ENCODE measurements at regions not wholly inside any gene's neighbourhood (a gene's known extent, or its start where the extent isn't known, plus 50 kb on each side); places are given as distances from the start of the nearest gene placed in this dataset.

DNA sequence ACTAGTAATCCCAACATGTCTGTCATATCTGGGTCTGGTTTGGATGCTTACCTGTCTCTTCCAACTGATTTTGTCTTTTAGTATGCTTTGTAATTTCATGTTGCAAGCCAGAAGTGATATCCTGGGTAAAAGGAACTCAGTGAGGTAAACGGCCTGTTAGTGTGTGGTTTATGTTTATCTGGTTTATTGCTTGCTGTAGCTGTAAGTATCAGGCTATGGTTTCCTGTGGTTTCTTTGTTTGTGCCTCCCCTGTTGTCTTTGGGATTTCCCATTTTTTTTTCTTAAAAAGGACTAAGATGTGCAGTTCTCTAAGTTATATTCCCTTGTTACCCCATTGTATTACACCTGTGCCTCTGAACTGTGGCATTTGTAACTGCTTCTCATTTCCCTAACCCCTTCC lies 323.5 kb upstream of the POM121L12 start:
- Mint-ChIP-seq H3K4me1 (no peaks in the 10 kb centered on the region), H3K27me3 (no peaks in the 10 kb centered on the region), H3K4me3 (no peak overlapping the region), H3K9me3 (peaks cover 17% of the 10 kb centered on the region), H3K36me3 (ENCODE audit: low read depth) (no peaks in the 10 kb centered on the region), H3K27ac (no peak overlapping the region)
- intact Hi-C loops (cut with micrococcal nuclease): loop anchor here (10.0 kb wide), 1 partner anchor 63 kb away; no protein-coding TSS in a partner anchor
- DNase-seq (no peak), ATAC-seq (ENCODE audit: low read depth) (no peak)
- ChIA-PET CTCF (no interaction called here), POLR2A (no interaction called here)
- TF ChIP-seq, protein P1, sequence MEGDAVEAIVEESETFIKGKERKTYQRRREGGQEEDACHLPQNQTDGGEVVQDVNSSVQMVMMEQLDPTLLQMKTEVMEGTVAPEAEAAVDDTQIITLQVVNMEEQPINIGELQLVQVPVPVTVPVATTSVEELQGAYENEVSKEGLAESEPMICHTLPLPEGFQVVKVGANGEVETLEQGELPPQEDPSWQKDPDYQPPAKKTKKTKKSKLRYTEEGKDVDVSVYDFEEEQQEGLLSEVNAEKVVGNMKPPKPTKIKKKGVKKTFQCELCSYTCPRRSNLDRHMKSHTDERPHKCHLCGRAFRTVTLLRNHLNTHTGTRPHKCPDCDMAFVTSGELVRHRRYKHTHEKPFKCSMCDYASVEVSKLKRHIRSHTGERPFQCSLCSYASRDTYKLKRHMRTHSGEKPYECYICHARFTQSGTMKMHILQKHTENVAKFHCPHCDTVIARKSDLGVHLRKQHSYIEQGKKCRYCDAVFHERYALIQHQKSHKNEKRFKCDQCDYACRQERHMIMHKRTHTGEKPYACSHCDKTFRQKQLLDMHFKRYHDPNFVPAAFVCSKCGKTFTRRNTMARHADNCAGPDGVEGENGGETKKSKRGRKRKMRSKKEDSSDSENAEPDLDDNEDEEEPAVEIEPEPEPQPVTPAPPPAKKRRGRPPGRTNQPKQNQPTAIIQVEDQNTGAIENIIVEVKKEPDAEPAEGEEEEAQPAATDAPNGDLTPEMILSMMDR (IDR thresholded peaks at IDR 0.05): no peak

DNA sequence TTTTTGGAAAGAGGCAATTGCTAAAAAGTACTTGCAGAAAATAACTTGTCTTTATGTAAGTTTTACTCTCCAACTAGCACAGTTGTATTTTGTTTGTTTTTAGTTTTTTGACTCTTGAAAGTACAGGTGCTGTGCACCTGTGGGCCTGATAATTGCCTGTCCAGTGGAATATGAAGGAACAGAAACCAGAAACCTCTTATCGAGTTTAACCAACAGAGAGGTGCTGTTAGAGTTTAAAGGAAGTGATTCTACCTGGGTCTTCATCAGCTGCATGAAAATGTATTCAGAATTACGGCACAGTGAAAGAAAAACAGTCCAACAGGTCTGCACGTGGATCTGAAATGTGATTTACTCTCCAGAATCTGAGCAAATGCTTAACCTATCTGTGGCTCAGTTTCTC lies 326.6 kb upstream of the POM121L12 start:
- ATAC-seq (ENCODE audit: low read depth): no peak
- CTCF ChIA-PET: no interaction called here
- H3K9me3 Mint-ChIP-seq: peaks cover 16% of the 10 kb centered on the region

DNA sequence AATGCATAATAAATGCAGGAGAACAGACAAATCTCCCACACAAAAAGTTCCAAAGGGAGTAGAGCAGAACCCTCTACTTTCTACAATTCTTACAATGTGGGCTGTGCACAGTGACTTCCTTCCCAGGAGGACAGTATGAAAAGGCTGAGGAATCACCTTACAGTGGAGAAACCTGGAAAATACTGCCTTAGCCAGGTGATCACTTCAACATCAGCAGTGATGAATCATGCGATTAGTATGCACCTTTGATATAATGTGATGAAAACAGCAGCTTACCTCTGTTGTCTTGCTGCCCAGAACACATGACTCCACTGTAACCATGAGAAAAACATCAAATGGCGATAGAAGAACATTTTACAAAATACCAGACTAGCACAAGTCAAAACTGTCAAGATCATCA lies 329.7 kb upstream of the POM121L12 start:
- Mint-ChIP-seq H3K4me3 (no peak overlapping the region), H3K4me1 (no peaks in the 10 kb centered on the region), H3K27me3 (no peaks in the 10 kb centered on the region), H3K9me3 (peaks cover 18% of the 10 kb centered on the region), H3K36me3 (ENCODE audit: low read depth) (no peaks in the 10 kb centered on the region), H3K27ac (no peak overlapping the region)
- ATAC-seq (ENCODE audit: low read depth) (no peak), DNase-seq (no peak)
- intact Hi-C loops (cut with micrococcal nuclease): no loop called here
- TF ChIP-seq, protein P1 (IDR thresholded peaks at IDR 0.05): no peak
- CTCF ChIA-PET: no interaction called here
- POLR2A ChIA-PET: no interaction called here

More for the DNA sequence above, 326.6 kb upstream of the POM121L12 start:
- TF ChIP-seq, protein P1 (IDR thresholded peaks at IDR 0.05): no peak
- DNase-seq: no peak
- Mint-ChIP-seq H3K4me3 (no peak overlapping the region), H3K27ac (no peak overlapping the region), H3K4me1 (no peaks in the 10 kb centered on the region), H3K36me3 (ENCODE audit: low read depth) (no peaks in the 10 kb centered on the region), H3K27me3 (no peaks in the 10 kb centered on the region)
- POLR2A ChIA-PET: no interaction called here
- intact Hi-C loops (cut with micrococcal nuclease): no loop called here

DNA sequence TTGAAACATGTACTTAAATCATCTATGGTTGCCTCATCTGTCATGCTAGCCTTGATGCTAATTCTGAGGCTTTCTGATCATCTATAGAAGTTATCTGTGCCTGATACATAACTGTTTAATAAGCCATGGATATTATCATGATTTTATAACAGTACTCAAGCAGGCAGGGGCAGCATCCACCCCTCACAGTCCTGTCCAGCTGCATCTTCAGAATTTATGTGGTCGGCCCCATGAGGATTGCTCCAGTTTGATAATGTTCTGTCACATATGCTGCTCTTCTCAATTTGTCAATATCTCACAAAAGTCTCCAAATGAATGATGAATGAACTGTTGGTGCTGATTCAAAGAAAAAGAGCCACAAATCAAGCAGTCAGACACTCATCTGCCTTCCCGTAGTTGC lies 335.1 kb upstream of the POM121L12 start:
- Mint-ChIP-seq H3K36me3 (ENCODE audit: low read depth) (no peaks in the 10 kb centered on the region), H3K4me3 (no peak overlapping the region), H3K4me1 (no peaks in the 10 kb centered on the region), H3K27me3 (no peaks in the 10 kb centered on the region), H3K27ac (no peak overlapping the region), H3K9me3 (peaks cover 15% of the 10 kb centered on the region)
- TF ChIP-seq, protein P1 (IDR thresholded peaks at IDR 0.05): no peak
- intact Hi-C loops (cut with micrococcal nuclease): no loop called here
- no peak for DNase-seq
- ChIA-PET POLR2A (no interaction called here), CTCF (no interaction called here)
- no peak for ATAC-seq (ENCODE audit: low read depth)

DNA sequence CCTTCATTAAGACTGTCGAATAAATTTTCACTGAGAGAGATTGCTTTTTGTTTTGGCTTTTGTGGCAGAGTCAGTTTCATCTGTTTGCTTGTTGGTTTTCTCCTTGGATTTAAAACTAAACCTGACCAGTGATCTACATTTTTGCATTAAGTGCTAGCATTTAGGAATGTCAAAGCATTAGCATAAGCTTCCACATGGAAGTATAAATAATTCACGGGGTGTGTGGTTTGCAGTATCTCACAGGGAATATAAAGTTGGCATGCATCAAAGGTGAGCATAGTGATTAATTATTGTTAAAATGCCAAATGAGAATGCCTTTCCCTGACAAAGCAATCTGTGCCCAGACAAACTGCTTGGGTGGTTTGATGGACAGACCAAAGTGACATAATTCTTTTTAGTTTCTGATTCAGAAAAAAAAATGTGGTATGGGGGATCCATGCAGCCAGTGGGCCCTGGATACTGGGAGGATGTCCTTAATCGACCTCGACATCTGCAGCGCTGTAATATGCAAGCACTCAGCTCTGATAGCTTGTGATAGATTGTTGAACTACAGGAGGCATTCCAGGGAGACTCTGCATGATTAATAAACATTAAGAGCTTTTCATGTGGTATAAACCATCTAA lies 339.3 kb upstream of the POM121L12 start:
- no peak for ATAC-seq (ENCODE audit: low read depth)
- Mint-ChIP-seq H3K4me1 (no peaks in the 10 kb centered on the region), H3K27me3 (no peaks in the 10 kb centered on the region), H3K4me3 (no peak overlapping the region), H3K9me3 (peaks cover 9% of the 10 kb centered on the region), H3K27ac (no peak overlapping the region), H3K36me3 (ENCODE audit: low read depth) (no peaks in the 10 kb centered on the region)
- TF ChIP-seq, protein P1 (IDR thresholded peaks at IDR 0.05): no peak
- ChIA-PET POLR2A (no interaction called here), CTCF (no interaction called here)
- DNase-seq: no peak
- intact Hi-C loops (cut with micrococcal nuclease): no loop called here

Measured in activated B cell treated with CpG ODN at 0.5 μM for 24 hours (primary cell).